Esophagus (tissue), 2 donors: ENCODE measurements at regions not wholly inside any gene's neighbourhood (a gene's known extent, or its start where the extent isn't known, plus 50 kb on each side); places are given as distances from the start of the nearest gene placed in this dataset.

Source experiments
- H3K27ac ChIP-seq, 2 donors: one replicate each; pipeline ENCODE4 v1.5.1; 2013; ENCODE audit warnings: low read depth in 2 of 2, mild to moderate bottlenecking in 2 of 2, inconsistent platforms in 1 of 2, low read length in 1 of 2, moderate library complexity in 1 of 2
- H3K27me3 ChIP-seq, 2 donors: one replicate each; pipeline ENCODE4 v1.6.1; 2013; ENCODE audit warnings: low read length in 2 of 2, control low read depth in 1 of 2, mild to moderate bottlenecking in 1 of 2; ENCODE audit not compliant: insufficient read depth in 2 of 2, control insufficient read depth in 1 of 2
- H3K36me3 ChIP-seq, 2 donors: one replicate each; pipeline ENCODE4 v1.6.1; 2013; ENCODE audit warnings: low read length in 1 of 2; ENCODE audit not compliant: control insufficient read depth in 2 of 2, insufficient read depth in 2 of 2
- H3K4me1 ChIP-seq, 2 donors: one replicate each; pipeline ENCODE4 v1.6.1; 2013; ENCODE audit warnings: low read length in 1 of 2; ENCODE audit not compliant: control insufficient read depth in 2 of 2, insufficient read depth in 2 of 2
- H3K4me3 ChIP-seq, 2 donors: one replicate each; pipeline ENCODE4 v1.5.1; 2013; ENCODE audit warnings: low read length in 2 of 2, mild to moderate bottlenecking in 2 of 2, low read depth in 1 of 2, moderate library complexity in 1 of 2
- H3K9me3 ChIP-seq, 2 donors: one replicate each; pipeline ENCODE4 v1.6.1; 2013; ENCODE audit warnings: mild to moderate bottlenecking in 2 of 2, low read depth in 1 of 2, low read length in 1 of 2, moderate library complexity in 1 of 2; ENCODE audit not compliant: control insufficient read depth in 2 of 2, insufficient read depth in 1 of 2
- WGBS, 2 donors: extraction: QIAGEN DNeasy Blood & Tissue Kit; methylation state at CpG; one replicate each; pipeline ENCODE4 v1.1.7; 2013; 5-methylcytosine and 5-hydroxymethylcytosine counted together
- donor health status: healthy with polysubstance abuse.
- donor health status: Bipolar disorder and iron deficiency.

DNA sequence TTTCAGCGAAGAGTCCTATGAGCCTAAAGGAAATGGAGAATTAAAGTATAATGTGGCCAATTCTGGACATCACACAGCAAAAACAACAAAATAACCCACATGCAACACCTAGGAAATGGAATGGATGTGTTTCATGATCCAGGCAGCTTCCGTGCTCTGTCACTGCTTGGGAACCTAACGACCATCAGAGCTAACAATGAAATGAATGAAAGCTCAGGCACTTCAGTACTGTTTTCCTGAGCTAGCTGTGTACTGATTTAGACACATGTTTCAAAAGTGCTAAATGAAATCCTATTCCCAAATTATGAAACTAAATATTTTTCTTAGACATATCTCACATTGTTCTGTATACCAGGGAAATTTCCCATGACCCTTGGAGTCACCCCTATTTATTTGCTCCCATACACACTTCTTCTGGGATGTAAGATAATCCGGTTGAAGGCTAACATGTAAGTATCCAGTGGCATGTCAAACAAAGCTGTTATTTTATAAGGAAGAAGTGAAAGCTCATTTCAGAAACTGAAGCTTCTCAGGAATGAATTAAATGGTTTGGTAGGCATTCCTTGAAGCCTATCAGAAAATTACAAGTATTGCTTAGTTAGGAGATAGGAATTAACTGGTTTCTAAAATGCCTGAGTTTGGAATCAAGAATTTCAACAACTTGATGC is 108.5 kb upstream of the RND3 start:
- WGBS, 2 donors = 77 to 85% methylated on average over 4 of the region's 4 CpGs
- Histone ChIP-seq H3K27ac (no peak overlapping the region), H3K9me3 (no peaks in the 10 kb centered on the region), H3K4me1 (no peaks in the 10 kb centered on the region), H3K4me3 (no peak overlapping the region), H3K36me3 (no peaks in the 10 kb centered on the region), H3K27me3 (no peaks in the 10 kb centered on the region)

DNA sequence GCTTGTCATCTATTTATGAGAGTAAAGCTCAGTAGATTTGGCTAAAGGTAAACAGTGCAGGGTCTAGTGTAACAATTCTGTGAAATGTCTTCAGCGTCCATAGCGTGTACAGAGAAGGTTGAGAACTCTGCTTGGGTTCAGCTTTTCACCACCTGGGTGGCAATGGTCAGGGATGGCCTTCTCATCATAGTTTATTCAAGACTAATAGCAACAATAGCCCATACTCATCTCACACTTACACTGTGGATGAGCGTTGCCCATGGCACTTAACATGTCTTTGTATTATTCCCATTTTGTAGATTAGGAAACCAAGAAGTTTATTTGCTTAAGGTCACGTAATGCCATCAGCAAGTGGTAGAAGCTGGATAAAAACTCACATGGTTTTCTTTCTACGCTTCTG is 106.8 kb upstream of the RND3 start:
- H3K9me3 ChIP-seq = no peaks in the 10 kb centered on the region
- WGBS, 2 donors = 88 to 94% methylated on average over 5 of the region's 5 CpGs

DNA sequence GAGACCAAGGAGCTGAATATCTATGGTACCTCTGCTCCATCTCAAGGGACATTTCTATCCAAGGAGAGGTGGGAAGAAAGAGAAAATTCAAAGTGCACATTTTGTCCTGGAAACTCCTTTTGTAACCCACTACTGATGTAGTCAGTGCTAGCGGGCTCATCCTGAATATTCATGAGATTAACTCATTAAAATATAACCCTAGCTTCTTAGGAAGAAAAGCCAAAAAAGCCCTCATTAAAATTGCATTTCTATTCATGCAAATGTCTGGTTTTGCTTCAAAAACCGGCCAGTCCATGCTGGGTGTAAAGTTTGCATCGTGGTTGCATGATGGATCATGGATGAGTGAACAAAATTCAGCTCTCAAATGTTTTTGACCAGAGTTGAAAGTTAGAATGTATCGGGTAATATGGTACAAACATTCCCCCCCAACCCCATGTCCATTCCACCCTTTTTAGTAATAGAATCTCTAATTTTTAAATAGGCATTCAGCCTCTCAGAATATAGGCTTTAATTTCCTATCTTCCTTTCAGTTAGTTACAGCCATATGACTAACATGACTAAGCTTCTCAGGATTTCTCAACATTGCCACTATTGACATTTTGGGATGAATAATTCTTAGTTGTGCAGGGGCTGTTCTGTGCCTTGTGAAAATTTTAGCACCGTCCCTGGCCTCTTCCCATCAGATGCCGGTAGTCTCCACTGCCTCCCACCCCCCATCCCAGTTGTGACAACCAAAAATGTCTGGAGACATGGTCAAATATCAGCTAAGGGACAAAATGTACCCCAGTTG is 104.2 kb upstream of the RND3 start:
- Histone ChIP-seq H3K9me3 (no peaks in the 10 kb centered on the region), H3K4me3 (no peak overlapping the region), H3K4me1 (no peaks in the 10 kb centered on the region), H3K36me3 (no peaks in the 10 kb centered on the region), H3K27me3 (no peaks in the 10 kb centered on the region), H3K27ac (no peak overlapping the region)
- WGBS, 2 donors = 83 to 88% methylated on average over 6 of the region's 6 CpGs

More for the DNA sequence above, 106.8 kb upstream of the RND3 start:
- H3K36me3 ChIP-seq = no peaks in the 10 kb centered on the region
- H3K4me3 ChIP-seq = no peak overlapping the region
- H3K4me1 ChIP-seq = no peaks in the 10 kb centered on the region
- H3K27ac ChIP-seq = no peak overlapping the region
- no peaks in the 10 kb centered on the region for H3K27me3 ChIP-seq

DNA sequence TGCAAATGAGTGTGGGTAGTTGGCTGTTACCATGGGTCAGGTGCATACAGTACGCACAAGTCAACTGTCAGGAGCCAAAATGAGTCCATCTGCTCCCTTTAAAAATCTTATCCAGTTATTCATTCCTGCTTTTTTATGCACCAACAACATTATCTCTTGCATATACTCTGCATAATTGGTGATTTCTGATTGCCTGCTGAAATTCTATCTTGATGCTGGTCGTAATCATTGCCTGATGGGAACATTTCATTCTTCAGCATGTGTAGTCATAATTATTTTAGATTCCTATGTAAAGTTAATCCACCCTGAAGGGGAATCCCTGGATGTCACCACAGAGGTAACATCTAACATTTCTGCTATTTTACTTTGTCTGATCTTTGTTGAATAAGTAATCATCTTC is 102.2 kb upstream of the RND3 start:
- Histone ChIP-seq H3K4me3 (no peak overlapping the region), H3K4me1 (no peaks in the 10 kb centered on the region), H3K9me3 (no peaks in the 10 kb centered on the region), H3K27me3 (no peaks in the 10 kb centered on the region), H3K27ac (no peak overlapping the region), H3K36me3 (no peaks in the 10 kb centered on the region)
- whole genome bisulfite sequencing, 2 donors = 59 to 78% methylated on average over 2 of the region's 2 CpGs

DNA sequence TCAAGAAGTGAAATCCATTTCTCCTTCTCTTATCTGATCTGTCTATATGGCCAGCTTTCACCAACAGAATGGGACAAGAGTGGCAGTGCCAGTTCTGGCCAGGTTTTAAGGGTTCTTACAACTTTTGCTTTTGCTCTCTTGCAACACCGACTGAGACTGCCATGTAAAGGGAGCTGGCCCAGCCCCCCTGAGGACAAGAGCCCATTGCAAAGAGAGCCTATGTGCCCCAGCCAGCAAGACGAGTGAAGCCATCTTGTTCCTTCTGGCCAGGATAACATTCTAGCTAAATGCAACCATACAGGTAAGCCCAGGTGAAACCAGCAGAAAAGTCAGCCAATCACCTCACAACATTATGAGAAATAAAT is 101.0 kb upstream of the RND3 start:
- no peak overlapping the region for H3K27ac ChIP-seq
- no peaks in the 10 kb centered on the region for H3K9me3 ChIP-seq
- no peaks in the 10 kb centered on the region for H3K27me3 ChIP-seq
- no peaks in the 10 kb centered on the region for H3K36me3 ChIP-seq
- H3K4me3 ChIP-seq = no peak overlapping the region
- 84 to 94% methylated on average over 2 of the region's 2 CpGs for WGBS, 2 donors
- no peaks in the 10 kb centered on the region for H3K4me1 ChIP-seq

DNA sequence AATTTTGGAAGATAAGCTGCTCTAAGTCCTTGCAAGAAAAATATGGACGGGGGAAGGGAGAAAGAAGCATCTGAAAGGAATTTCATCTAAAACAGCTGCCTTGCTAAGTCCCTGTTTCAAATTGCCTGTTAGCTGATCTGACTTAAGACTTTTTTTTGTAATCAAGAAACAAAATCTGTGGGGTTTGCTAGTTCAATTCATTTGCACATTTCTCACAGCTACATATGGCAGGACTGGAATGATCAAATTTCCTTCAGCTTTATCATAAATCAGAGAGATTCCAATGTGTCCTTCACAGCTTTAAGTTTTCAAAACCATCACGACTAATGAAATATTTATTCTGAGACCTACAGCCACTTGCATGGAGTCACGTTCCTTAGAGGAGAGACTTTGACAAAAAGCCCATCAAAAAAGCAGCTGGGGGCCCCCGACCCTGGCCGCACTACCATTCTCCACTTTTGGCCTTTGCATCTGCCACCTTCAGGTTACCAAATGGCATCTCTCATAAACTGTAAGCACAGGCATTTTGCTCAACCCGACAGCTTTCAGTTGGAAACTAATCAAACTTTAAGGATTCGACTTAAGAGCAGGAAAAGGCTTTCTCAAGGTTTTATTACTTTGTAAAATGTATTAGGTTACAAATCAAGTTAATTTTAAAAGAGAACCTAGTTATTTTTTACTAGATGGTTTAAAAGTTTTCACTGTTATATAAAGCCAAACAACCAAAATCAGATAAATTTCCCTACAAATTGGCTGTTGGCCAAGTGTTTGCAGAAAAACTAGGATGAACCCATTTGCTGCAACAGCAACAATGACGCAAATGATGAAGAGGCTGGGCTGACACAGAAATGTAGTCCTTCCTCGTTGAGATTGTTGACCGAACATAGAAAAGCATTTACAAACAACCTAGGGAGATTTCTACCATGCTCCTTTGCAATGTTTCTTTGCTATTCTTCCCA is 100.4 kb upstream of the RND3 start:
- WGBS, 2 donors = 57 to 65% methylated on average over 10 of the region's 10 CpGs
- Histone ChIP-seq H3K36me3 (no peaks in the 10 kb centered on the region), H3K27me3 (no peaks in the 10 kb centered on the region), H3K4me3 (no peak overlapping the region), H3K27ac (no peak overlapping the region), H3K4me1 (no peaks in the 10 kb centered on the region), H3K9me3 (no peaks in the 10 kb centered on the region)

DNA sequence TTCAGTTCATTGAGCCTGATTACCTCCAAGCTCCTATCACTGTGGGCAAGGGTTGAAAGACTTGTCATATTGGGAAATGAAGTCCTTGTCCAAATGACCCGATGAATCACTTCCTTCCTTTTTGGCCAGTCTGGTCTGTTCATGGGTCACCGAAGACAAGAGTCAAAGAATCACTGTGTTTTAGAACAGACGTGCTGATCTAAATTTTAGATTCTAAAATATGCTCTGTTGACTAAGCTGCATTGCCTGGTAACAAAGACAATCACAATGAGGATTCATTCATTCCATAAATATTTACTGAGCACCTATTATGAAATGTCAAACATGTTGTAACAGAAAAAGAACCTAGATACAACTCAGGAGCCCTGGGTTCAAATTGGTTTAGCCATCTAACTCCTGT is 99.4 kb upstream of the RND3 start:
- no peaks in the 10 kb centered on the region for H3K36me3 ChIP-seq
- no peaks in the 10 kb centered on the region for H3K9me3 ChIP-seq
- WGBS, 2 donors = 45 to 66% methylated on average over 3 of the region's 3 CpGs
- no peaks in the 10 kb centered on the region for H3K4me1 ChIP-seq
- no peak overlapping the region for H3K4me3 ChIP-seq
- no peak overlapping the region for H3K27ac ChIP-seq
- no peaks in the 10 kb centered on the region for H3K27me3 ChIP-seq

DNA sequence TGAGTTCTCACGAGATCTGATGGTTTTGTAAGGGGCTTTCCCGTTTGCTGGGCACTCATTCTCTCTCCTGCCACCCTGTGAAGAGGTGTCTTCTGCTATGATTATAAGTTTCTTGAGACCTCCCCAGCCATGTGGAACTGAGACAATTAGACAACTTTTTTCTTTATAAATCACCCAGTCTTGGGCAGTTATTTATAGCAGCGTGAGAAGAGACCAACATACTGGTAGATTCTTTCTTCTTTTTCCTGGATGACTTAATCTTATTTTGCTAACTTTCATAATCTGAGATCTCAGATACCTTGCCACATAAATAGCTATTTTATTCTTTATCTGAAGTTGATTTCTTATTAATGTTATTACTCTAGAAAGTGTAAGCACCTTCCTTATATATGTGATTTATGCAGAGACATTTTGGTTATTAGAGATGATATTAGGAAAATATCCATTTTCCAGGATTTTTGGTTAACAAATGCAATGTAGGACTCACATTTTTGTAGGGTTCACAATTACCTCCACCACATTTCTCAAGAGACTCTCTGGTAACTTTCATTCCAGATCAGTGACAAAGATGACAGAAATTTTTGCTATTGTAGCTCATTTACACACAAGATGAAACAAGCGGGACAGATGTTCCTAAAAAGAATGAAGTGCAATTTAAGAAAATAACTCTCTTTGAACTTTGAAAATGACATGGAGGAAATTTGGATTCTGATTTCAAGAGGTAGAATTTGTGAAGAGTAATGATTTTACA is 97.9 kb upstream of the RND3 start:
- Histone ChIP-seq H3K4me1 (no peaks in the 10 kb centered on the region), H3K27ac (no peak overlapping the region), H3K36me3 (no peaks in the 10 kb centered on the region), H3K4me3 (no peak overlapping the region), H3K27me3 (no peaks in the 10 kb centered on the region), H3K9me3 (no peaks in the 10 kb centered on the region)
- 88 to 89% methylated on average over 4 of the region's 4 CpGs for WGBS, 2 donors

DNA sequence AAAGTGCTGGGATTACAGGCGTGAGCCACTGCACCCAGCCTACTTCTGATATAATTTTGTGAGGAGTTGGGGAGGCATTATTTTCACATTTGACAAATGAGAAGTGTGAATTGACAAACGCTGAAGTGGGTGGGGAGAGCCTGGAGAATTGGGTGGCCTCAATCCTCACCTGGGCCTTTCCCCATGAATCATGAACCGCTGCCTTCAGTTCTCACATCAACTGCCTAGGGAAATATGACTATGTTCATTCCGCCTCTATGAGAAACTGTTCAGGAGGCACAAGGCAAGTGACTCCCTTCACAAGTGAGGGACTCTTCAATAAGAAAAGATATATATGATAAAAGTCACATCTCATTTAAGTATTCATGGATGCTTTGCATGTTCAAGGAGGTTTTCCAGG is 96.6 kb upstream of the RND3 start:
- WGBS, 2 donors = 88 to 90% methylated on average over 4 of the region's 4 CpGs
- Histone ChIP-seq H3K9me3 (no peaks in the 10 kb centered on the region), H3K4me1 (no peaks in the 10 kb centered on the region), H3K4me3 (no peak overlapping the region), H3K27ac (no peak overlapping the region), H3K27me3 (no peaks in the 10 kb centered on the region), H3K36me3 (no peaks in the 10 kb centered on the region)
